Activated T-helper 1 cell treated with anti-CD3 and anti-CD28 coated beads, Interleukin-2, amount 50 U/mL, for 16 hours (primary cell): ENCODE measurements at regions not wholly inside any gene's neighbourhood (a gene's known extent, or its start where the extent isn't known, plus 50 kb on each side); places are given as distances from the start of the nearest gene placed in this dataset.
"Not testable (repeated sequence)": the region's sequence is repeated elsewhere in the genome, so short reads cannot be mapped to it uniquely, and the experiment has no call there.

ENCODE experiments used
- DNase-seq, 2 donors: peaks; one replicate each; pipeline ENCODE4 v3.0.0-alpha.2; 2020; ENCODE audit warnings: low read depth in 1 of 2, low spot score in 1 of 2

GRCh38 chr4:26044524-26044923, 130.5 kb downstream of the SMIM20 start:
- DNase-seq, result no peak

GRCh38 chr4:26044983-26045382, 131.0 kb downstream of the SMIM20 start:
- no peak for DNase-seq

- DNase-seq, result no peak
Measured at GRCh38 chr4:26047795-26048194, 133.8 kb downstream of the SMIM20 start.

DNA sequence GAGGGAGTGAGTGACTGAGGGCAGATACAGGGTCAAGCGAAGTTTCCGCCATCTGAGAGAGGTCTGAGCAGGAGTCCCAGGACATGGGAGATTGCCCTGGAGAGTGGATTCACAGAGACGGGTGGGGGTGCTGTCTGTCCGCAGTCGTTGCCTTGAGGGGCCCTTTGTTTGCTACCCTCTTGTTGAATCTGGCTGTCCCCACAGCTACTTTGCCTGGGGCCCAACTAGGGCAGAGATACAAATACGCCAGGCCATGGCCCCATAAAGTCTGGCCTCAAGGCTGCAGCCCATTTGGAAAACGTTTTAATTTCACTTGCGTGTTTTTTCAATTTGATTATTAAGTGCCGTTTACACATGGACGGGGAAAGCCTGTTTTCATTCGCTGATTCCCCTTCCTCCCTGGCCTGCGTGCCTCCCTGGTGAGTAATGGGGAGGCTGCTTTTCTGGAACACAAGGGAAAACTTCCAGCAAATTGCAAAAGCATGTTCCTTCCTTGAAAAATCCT, 134.4 kb downstream of the SMIM20 start:
- DNase-seq, result no peak

DNA sequence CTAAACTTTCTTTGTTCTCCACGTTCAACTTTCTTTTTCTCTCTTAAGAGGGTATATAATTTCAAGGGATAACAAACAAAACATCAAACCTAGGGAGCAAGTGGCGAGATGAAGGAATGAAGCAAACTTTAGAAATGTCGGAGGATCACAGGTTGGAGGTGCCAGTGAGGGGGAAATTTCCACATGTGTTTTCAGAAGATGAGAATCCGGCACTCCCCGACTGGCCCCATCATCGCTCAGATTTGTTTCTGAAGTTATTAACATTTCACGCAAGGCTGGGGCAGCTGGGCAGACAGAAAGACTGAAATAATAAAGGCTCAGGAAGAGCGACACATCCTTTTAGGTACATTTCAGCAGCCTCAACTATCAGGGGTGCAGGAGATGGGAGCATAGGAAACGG, 134.9 kb downstream of the SMIM20 start:
- DNase-seq, result no peak

GRCh38 chr4:26049447-26049846, 135.4 kb downstream of the SMIM20 start:
- no peak for DNase-seq

DNA sequence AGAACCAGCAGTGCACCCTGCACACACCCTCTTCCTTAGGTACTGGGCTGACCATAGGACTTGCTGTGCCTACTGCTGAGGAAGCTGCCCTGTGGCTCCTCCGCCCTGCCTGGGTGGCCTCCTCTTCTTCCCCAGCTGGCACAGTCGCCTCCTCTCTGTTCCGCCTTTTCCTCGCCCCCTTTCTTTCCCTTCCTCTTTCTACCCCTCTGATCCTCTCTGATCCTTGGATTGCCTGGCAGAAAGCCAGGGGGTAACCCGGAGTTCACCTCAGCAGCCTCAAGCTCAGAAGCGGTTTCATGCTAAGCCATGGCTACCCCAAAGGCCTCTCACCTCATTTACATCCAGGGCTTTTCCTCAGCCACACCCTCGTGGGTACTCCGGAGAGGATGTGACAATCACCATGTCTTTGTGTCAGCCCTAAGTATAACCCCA, 136.2 kb downstream of the SMIM20 start:
- no peak for DNase-seq

DNA sequence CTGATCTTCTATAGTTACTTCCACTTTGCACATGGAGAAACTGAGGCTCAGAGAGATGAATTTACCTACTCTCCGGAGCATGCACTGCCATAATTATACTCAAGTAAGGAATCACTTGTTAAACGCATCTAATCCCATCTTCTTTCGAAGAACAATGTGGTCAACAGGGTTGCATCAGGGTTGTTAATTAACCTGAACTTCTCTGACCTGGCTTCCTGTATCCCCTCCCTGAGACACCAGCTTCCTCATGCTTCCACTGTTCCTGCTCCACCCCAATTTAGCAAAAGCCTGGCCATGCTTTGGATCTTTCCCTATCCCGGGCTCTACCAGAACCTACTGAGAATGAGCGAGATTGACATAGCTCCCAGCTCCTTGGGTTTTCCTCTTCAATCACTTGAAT, 136.7 kb downstream of the SMIM20 start:
- DNase-seq, result no peak

DNA sequence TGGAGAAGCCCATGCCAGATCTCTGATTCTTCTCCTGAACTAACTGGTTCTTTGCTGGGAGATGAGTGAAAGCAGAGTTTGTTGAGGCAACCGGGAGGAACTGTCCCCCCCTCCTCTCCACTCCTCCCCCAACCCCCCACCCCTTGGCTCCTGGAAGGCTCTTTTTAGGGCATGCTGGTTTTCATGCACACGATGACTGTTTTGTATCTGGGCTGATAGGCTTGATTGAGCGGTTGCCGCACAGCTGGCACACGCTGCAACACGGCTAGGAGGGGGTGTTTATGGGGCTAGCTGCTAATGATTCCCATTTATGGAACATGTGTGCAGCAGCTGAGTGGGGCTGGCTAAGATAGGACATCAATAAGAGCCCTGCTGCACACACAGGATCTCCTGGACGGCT, 137.2 kb downstream of the SMIM20 start:
- no peak for DNase-seq

GRCh38 chr4:26052663-26053541, 138.9 kb downstream of the SMIM20 start:
- no peak for DNase-seq

- DNase-seq, result no peak
Measured at GRCh38 chr4:26053761-26054160, 139.7 kb downstream of the SMIM20 start.

DNA sequence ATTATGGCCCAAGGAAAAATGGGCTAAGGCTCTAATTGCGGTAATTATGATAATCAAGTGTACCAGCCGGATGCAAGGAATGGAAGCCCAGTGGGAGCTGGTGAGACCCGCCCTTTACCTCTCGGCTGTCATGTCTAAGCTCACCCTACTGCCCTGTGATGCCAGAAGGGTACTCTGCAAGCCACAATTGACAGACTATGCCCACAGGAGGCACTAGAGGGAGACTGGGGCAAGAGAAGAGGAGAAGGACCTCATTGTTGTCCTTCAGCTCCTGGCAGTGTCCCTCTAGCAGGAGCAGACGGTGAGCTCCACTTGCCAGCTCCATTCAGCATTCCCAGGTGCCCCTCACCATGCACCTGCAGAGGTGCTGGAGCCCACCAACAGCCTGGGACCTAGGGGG, 141.8 kb downstream of the SMIM20 start:
- no peak for DNase-seq

GRCh38 chr4:26056406-26056805, 142.4 kb downstream of the SMIM20 start:
- no peak for DNase-seq

DNA sequence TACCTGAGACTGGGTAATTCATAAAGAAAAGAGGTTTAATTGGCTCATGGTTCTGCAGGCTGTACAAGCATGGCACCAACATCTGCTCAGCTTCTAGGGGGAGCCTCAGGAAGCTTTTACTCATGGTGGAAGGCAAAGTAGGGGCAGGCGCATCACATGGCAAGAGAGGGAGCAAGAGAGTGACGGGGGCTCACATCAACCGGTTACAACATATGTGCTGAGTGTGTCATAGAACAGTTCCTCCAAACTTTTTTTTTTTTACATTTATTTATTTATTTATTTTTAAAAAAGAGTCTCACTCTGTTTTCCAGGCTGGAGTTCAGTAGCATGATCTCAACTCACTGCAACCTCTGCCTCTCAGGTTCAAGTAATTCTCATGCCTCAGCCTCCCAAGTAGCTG, 143.8 kb downstream of the SMIM20 start:
- not testable (repeated sequence) for DNase-seq

DNA sequence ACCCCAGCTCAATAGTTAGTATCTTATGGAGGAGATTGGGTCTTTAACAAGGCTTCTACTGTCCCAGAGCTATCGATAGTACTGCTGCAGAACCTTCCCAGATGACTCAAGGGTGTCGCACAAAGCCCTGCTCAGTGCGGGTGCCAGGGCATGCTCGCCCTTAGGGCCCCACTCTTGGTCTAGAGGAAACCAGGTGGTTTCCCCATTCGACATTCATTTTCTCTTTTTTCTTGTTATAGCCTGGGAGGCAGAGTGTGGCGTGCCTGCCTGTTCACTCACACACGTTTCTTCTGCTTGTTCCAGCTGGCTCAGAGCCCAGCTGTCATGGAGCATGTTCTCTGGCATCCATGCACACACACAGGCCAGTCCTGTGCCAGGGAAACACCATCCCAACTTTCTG, 144.5 kb downstream of the SMIM20 start:
- peak in 1 of 2 donors; percentile 19 for DNase-seq

GRCh38 chr4:26059391-26060154, 145.6 kb downstream of the SMIM20 start:
- DNase-seq, result no peak

DNA sequence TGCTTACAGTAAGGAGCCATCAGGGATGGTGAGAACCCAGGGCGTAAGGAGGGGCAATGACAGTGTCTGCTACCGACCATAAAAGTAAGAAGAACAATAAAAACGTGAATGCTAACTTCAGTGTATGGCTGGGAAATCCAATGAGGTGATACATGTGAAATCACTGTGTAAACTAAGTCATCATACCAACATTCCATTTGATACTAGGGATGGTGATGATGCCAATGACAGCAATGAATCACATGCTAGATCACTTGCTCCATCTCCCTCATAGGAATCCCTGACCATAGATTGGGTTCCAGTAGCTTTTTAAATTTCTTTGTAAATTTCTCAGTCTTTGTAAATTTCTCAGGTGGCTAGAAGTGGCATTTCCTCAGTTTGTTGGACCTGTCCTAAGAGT, 146.3 kb downstream of the SMIM20 start:
- DNase-seq, result no peak

DNA sequence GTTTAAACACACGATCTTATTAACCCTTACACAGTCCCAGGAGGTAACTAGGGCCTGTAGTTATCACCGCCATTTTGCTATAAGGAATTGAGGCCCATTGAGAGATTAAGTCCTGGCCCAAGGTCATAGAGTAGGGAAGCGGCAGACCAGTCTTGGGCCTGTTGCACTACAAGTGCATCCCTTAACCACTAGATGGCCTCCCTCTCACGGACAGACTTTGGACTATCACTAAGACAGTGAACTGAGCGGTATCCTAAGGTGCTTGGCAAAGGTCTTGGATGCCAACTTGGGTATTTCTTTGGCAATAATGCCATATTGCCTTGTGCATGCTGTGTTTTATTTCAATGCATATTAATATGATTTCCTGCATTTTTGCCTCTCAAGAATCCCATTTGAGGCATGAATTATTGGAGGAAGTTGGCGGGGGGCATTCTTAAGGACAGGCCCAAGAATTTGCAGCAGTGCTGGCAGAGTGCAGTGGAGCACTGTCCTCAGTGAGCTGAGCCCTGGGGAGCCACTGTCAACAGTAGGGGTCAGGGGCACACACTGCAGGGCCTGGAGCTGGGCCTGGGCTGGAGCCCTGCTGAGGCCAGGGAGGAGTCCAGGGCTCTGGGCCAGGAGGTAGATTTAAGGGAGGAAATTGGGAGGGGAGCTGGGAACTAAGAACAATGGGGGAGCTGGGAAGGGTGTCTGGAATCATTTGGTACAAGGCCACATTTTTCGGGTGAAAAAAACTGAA, 147.4 kb downstream of the SMIM20 start:
- no peak for DNase-seq

DNA sequence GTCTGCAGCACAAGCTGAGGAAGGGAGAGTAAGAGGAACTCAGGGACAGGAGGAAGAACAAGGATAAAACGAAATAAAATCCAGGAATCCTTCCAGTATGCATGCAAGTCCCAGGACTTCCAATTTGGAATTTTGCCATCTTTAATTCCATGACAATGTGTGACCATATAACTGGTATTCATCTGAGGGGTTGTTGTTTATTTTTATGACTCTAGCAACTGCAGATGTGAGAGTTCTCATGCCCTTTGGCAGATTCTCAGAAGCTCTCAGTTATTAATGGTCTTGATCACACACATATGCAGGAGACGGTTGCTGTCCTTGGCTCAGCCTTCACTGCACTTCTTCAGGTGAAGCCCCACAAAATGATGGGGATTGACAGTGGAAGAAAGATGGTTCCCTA, 148.2 kb downstream of the SMIM20 start:
- DNase-seq, result no peak

- DNase-seq, result not testable (repeated sequence)
Measured at GRCh38 chr4:26064009-26064408, 150.0 kb downstream of the SMIM20 start.

DNA sequence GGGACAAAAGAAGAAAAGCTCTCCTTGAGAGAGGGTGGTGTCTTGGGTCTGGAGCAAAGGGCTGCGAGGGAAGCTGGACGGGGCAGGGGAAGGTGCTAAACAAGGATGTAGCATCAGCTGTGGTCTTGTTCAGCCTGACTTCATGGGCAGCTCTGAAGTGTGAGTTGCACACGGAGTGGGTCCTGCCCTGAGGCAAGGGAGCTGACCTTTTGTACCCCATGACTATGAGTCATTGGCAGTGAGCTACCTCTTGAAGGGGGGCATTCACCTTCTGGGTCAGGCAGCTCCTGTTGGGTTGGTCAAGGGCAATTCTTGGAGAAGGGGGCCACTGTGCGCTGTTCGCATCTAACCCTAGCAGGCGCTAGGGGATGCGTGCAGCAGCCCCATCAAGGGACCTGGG, 151.8 kb downstream of the SMIM20 start:
- no peak for DNase-seq
